PC-9 (cell line): ENCODE measurements at regions not wholly inside any gene's neighbourhood (a gene's known extent, or its start where the extent isn't known, plus 50 kb on each side); places are given as distances from the start of the nearest gene placed in this dataset.
A peak's percentile ranks its signal among the peaks of the same experiment; 100 is the strongest.

Experiments
- BruUV-seq: library from RNA; stranded (reverse); fragments of 400-500 nt; replicated peaks from 2 replicates; lab custom pipeline; 2021; lab: Mats Ljungman, UMichigan
- CTCF ChIA-PET: fragments of 300-600 bp; sonication (Branson Sonifier 250); formaldehyde crosslinking; loops from one replicate; lab custom pipeline; 2022; ENCODE audit warnings: antibody characterized with exemption; lab: Charles Lee
- POLR2A ChIA-PET: fragments of 300-600 bp; sonication (Branson Sonifier 250); formaldehyde crosslinking; loops from one replicate; lab custom pipeline; 2022; ENCODE audit warnings: antibody characterized with exemption; ENCODE audit not compliant: unreplicated experiment; lab: Charles Lee
- DNase-seq, 2 experiments: peaks; one replicate each; pipeline versions ENCODE4 v3.0.0 to v3.0.0-alpha.2; 2015 to 2022; ENCODE audit warnings: mixed read lengths in 1 of 2
- H2AFZ ChIP-seq: fragments of 200-600 bp; sonication (generic); 2 replicates; pipeline ENCODE4 v1.8.1; 2017; ENCODE audit warnings: antibody characterized with exemption
- H3F3A ChIP-seq: fragments of 200-600 bp; sonication (generic); 2 replicates; pipeline ENCODE4 v1.8.1; 2017; ENCODE audit warnings: antibody characterized with exemption, mild to moderate bottlenecking, low read depth; ENCODE audit not compliant: insufficient read depth
- H3K27ac ChIP-seq: fragments of 200-600 bp; sonication (generic); 2 replicates; pipeline ENCODE4 v1.6.1; 2016; ENCODE audit warnings: mixed run types
- H3K27me3 ChIP-seq: fragments of 200-600 bp; sonication (generic); 2 replicates; pipeline ENCODE4 v1.6.1; 2016; ENCODE audit warnings: low read depth, mixed run types; ENCODE audit not compliant: insufficient read depth
- H3K36me3 ChIP-seq: fragments of 200-600 bp; sonication (generic); 2 replicates; pipeline ENCODE4 v1.6.1; 2016; ENCODE audit warnings: low read depth, mixed run types
- H3K4me1 ChIP-seq: fragments of 200-600 bp; sonication (generic); replicated peaks from 2 replicates; pipeline ENCODE4 v1.6.1; 2016; ENCODE audit warnings: mixed run types; ENCODE audit not compliant: insufficient read depth
- H3K4me2 ChIP-seq: fragments of 200-600 bp; sonication (generic); 2 replicates; pipeline ENCODE4 v1.6.1; 2017; ENCODE audit warnings: mixed run types
- H3K4me3 ChIP-seq: fragments of 200-600 bp; sonication (generic); 2 replicates; pipeline ENCODE4 v1.6.1; 2016; ENCODE audit warnings: mixed run types
- H3K79me2 ChIP-seq: fragments of 200-600 bp; sonication (generic); 2 replicates; pipeline ENCODE4 v1.6.1; 2017; ENCODE audit warnings: low read depth, mixed run types
- H3K9me2 ChIP-seq: fragments of 200-600 bp; sonication (generic); 2 replicates; pipeline ENCODE4 v1.8.1; 2017; ENCODE audit warnings: mild to moderate bottlenecking; ENCODE audit not compliant: insufficient read depth
- H3K9me3 ChIP-seq: fragments of 200-600 bp; sonication (generic); 2 replicates; pipeline ENCODE4 v1.8.1; 2016; ENCODE audit warnings: low read depth; ENCODE audit not compliant: insufficient read depth
- H4K20me1 ChIP-seq: fragments of 200-600 bp; sonication (generic); 2 replicates; pipeline ENCODE4 v1.8.1; 2017; ENCODE audit not compliant: insufficient read depth
- CTCF ChIP-seq: fragments of 200-600 bp; sonication (generic); conservative IDR thresholded peaks from 2 replicates; pipeline ENCODE4 v1.6.1; 2017; ENCODE audit warnings: mixed run types, antibody characterized with exemption, mild to moderate bottlenecking, moderate library complexity
- EZH2 ChIP-seq: fragments of 200-600 bp; sonication (generic); IDR thresholded peaks from 2 replicates; pipeline ENCODE4 v1.8.0; 2017; ENCODE audit warnings: antibody characterized with exemption, low read depth
- intact Hi-C: fragments of 100-400 bp; cut with micrococcal nuclease; formaldehyde crosslinking; loops from one replicate; pipeline ENCODE4 v1.10.0; 2022; ENCODE audit not compliant: unreplicated experiment

- intact Hi-C loops, result no loop called here
- Histone ChIP-seq H3K9me2 (no peaks in the 10 kb centered on the region), H3K27ac (no peak overlapping the region), H3K4me1 (no peaks in the 10 kb centered on the region), H3K27me3 (no peaks in the 10 kb centered on the region), H3K4me2 (no peak overlapping the region), H3K79me2 (no peaks in the 10 kb centered on the region), H3K4me3 (no peak overlapping the region), H3K36me3 (no peaks in the 10 kb centered on the region), H4K20me1 (no peaks in the 10 kb centered on the region), H2AFZ (0 out of 2 replicates have a peak overlapping the region, but pooled peaks have one; percentile 14), H3K9me3 (no peaks in the 10 kb centered on the region), H3F3A (no peaks in the 10 kb centered on the region)
- no peak for DNase-seq
- ChIA-PET POLR2A (interaction anchor here (0.5 kb wide), 1 partner anchor 20 kb away, joined by 3 read pairs; no protein-coding TSS in a partner anchor), CTCF (no interaction called here)
- no TSS peak for BruUV-seq
- no peak for TF ChIP-seq CTCF
- TF ChIP-seq EZH2, result no peak
Measured at GRCh38 chr3:153577059-153577736, 415.2 kb downstream of the RAP2B start.

GRCh38 chr3:153578046-153578445 lies 416.0 kb downstream of the RAP2B start:
- Histone ChIP-seq H3K27me3 (no peaks in the 10 kb centered on the region), H3K4me1 (no peaks in the 10 kb centered on the region), H3K9me2 (no peaks in the 10 kb centered on the region), H3K4me3 (no peak overlapping the region), H3K36me3 (no peaks in the 10 kb centered on the region), H4K20me1 (no peaks in the 10 kb centered on the region), H3F3A (no peaks in the 10 kb centered on the region), H3K27ac (no peak overlapping the region), H3K9me3 (no peaks in the 10 kb centered on the region), H3K4me2 (no peak overlapping the region), H3K79me2 (no peaks in the 10 kb centered on the region), H2AFZ (0 out of 2 replicates have a peak overlapping the region, but pooled peaks have one; percentile 14)
- TF ChIP-seq CTCF, result no peak
- no peak for TF ChIP-seq EZH2
- intact Hi-C loops, result no loop called here
- CTCF ChIA-PET, result no interaction called here
- DNase-seq, result no peak
- BruUV-seq, result no TSS peak
- POLR2A ChIA-PET, result interaction anchor here (0.5 to 0.6 kb wide), 2 partner anchors 20 to 1498 kb away, joined by 3 read pairs; no protein-coding TSS in a partner anchor

GRCh38 chr3:153590051-153590450 lies 428.0 kb downstream of the RAP2B start:
- no peaks in the 10 kb centered on the region for H3K9me2 ChIP-seq
- H3K79me2 ChIP-seq, result no peaks in the 10 kb centered on the region
- H3K4me3 ChIP-seq, result no peak overlapping the region
- BruUV-seq, result no TSS peak
- H3F3A ChIP-seq, result no peaks in the 10 kb centered on the region
- CTCF ChIA-PET, result no interaction called here
- no peaks in the 10 kb centered on the region for H4K20me1 ChIP-seq
- H3K36me3 ChIP-seq, result no peaks in the 10 kb centered on the region
- intact Hi-C loops, result loop anchor here (10.0 kb wide), 1 partner anchor 335 kb away; no protein-coding TSS in a partner anchor
- no peak overlapping the region for H3K4me2 ChIP-seq
- H3K9me3 ChIP-seq, result no peaks in the 10 kb centered on the region; the same call in 1 of the 2 replicates
- no peaks in the 10 kb centered on the region for H3K27me3 ChIP-seq
- TF ChIP-seq EZH2 (no peak), CTCF (no peak)
- H2AFZ ChIP-seq, result no peak overlapping the region
- POLR2A ChIA-PET, result no interaction called here
- no peak for DNase-seq
- H3K27ac ChIP-seq, result no peak overlapping the region
- H3K4me1 ChIP-seq, result no peaks in the 10 kb centered on the region
